Suppressor macrophage treated with lipopolysaccharide for 4 hours (primary cell): ENCODE measurements at regions not wholly inside any gene's neighbourhood (a gene's known extent, or its start where the extent isn't known, plus 50 kb on each side); places are given as distances from the start of the nearest gene placed in this dataset.

Experiments
- DNase-seq: peaks from one replicate; pipeline ENCODE4 v3.0.0-alpha.2; 2020

GRCh38 chr2:34353509-34354113 is 754.5 kb upstream of the FAM98A start:
- DNase-seq: no peak

- DNase-seq: no peak
Observed at GRCh38 chr2:34349527-34349926, 750.4 kb upstream of the FAM98A start.

- no peak for DNase-seq
Observed at GRCh38 chr2:34345030-34345429, 745.9 kb upstream of the FAM98A start.

GRCh38 chr2:34340307-34340706 is 741.2 kb upstream of the FAM98A start:
- no peak for DNase-seq

GRCh38 chr2:34337735-34338134 is 738.6 kb upstream of the FAM98A start:
- DNase-seq: no peak

- no peak for DNase-seq
Observed at GRCh38 chr2:34332813-34333212, 733.7 kb upstream of the FAM98A start.

- DNase-seq: no peak
Observed at GRCh38 chr2:34320056-34320455, 721.0 kb upstream of the FAM98A start.

GRCh38 chr2:34317797-34318196 is 718.7 kb upstream of the FAM98A start:
- DNase-seq: no peak

GRCh38 chr2:34316788-34317187 is 717.7 kb upstream of the FAM98A start:
- DNase-seq: no peak

GRCh38 chr2:34311816-34312215 is 712.7 kb upstream of the FAM98A start:
- no peak for DNase-seq

GRCh38 chr2:34308140-34308539 is 709.0 kb upstream of the FAM98A start:
- no peak for DNase-seq

- no peak for DNase-seq
Observed at GRCh38 chr2:34307636-34308035, 708.5 kb upstream of the FAM98A start.

- DNase-seq: no peak
Observed at GRCh38 chr2:34306745-34307144, 707.6 kb upstream of the FAM98A start.

GRCh38 chr2:34305587-34305986 is 706.5 kb upstream of the FAM98A start:
- no peak for DNase-seq

GRCh38 chr2:34294961-34295360 is 695.9 kb upstream of the FAM98A start:
- no peak for DNase-seq

- DNase-seq: no peak
Observed at GRCh38 chr2:34291076-34291475, 692.0 kb upstream of the FAM98A start.

GRCh38 chr2:34288016-34288415 is 688.9 kb upstream of the FAM98A start:
- DNase-seq: no peak

- no peak for DNase-seq
Observed at GRCh38 chr2:34280606-34281005, 681.5 kb upstream of the FAM98A start.

GRCh38 chr2:34266908-34267697 is 668.0 kb upstream of the FAM98A start:
- DNase-seq: no peak

GRCh38 chr2:34261701-34262100 is 662.6 kb upstream of the FAM98A start:
- DNase-seq: no peak

GRCh38 chr2:34254272-34254878 is 655.3 kb upstream of the FAM98A start:
- DNase-seq: no peak

- no peak for DNase-seq
Observed at GRCh38 chr2:34252111-34252510, 653.0 kb upstream of the FAM98A start.

- DNase-seq: no peak
Observed at GRCh38 chr2:34251578-34251977, 652.5 kb upstream of the FAM98A start.

GRCh38 chr2:34244195-34244594 is 645.1 kb upstream of the FAM98A start:
- DNase-seq: no peak
